ENCODE measurements at regions not wholly inside any gene's neighbourhood (a gene's known extent, or its start where the extent isn't known, plus 50 kb on each side); places are given as distances from the start of the nearest gene placed in this dataset.
"Not testable (repeated sequence)": the region's sequence is repeated elsewhere in the genome, so short reads cannot be mapped to it uniquely, and the experiment has no call there.

GRCh38 chr9:117839862-117840261 lies 135.7 kb downstream of the TLR4 start:
- Histone ChIP-seq H3K27me3 (ENCODE audit: control insufficient read depth in 1 of 2, insufficient read depth in 2 of 2, low read length in 2 of 2) (no peaks in the 10 kb centered on the region), H3K36me3 (ENCODE audit: control insufficient read depth in 2 of 2, insufficient read depth in 2 of 2, low read length in 1 of 2) (no peaks in the 10 kb centered on the region), H3K27ac (ENCODE audit: low read depth in 2 of 2, low read length in 1 of 2) (no peak overlapping the region), H3K4me3 (ENCODE audit: low read depth in 1 of 2, low read length in 2 of 2) (no peak overlapping the region), H3K9me3 (ENCODE audit: control insufficient read depth in 2 of 2, insufficient read depth in 1 of 2, low read depth in 1 of 2, low read length in 1 of 2) (peaks cover 0 to 2% of the 10 kb centered on the region in 2 donors), H3K4me1 (ENCODE audit: control insufficient read depth in 2 of 2, insufficient read depth in 2 of 2, low read length in 1 of 2) (no peaks in the 10 kb centered on the region)
- 84 to 86% methylated on average over 2 of the region's 2 CpGs for WGBS, 2 donors

GRCh38 chr9:117851836-117852461 lies 147.7 kb downstream of the TLR4 start:
- not testable (repeated sequence) for H3K27ac ChIP-seq (ENCODE audit: low read depth in 2 of 2, low read length in 1 of 2); H3K36me3 ChIP-seq (ENCODE audit: control insufficient read depth in 2 of 2, insufficient read depth in 2 of 2, low read length in 1 of 2); H3K4me3 ChIP-seq (ENCODE audit: low read depth in 1 of 2, low read length in 2 of 2); H3K9me3 ChIP-seq (ENCODE audit: control insufficient read depth in 2 of 2, insufficient read depth in 1 of 2, low read depth in 1 of 2, low read length in 1 of 2); H3K4me1 ChIP-seq (ENCODE audit: control insufficient read depth in 2 of 2, insufficient read depth in 2 of 2, low read length in 1 of 2); H3K27me3 ChIP-seq (ENCODE audit: control insufficient read depth in 1 of 2, insufficient read depth in 2 of 2, low read length in 2 of 2)
- WGBS, 2 donors: 86 to 87% methylated on average over 31 to 38 of the region's 38 CpGs

DNA sequence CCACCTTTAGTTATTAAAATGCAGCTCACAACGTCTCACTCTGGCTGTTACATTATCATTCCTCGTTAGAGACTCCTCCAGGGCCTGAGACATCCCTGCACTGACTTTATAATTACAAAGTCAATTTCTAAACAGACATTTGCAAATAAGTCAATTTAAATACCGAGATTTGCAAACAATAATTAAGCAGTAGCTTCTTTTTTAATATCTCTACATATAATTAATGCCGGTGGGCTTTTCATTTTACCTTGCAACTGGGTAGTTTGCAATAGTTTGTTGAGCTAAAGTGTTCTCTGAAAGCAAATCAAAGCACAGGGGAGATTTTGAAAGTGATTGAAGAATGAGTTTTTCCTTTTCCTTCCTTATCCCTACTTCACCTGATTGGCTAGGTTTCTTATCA lies 154.4 kb downstream of the TLR4 start:
- Histone ChIP-seq H3K36me3 (ENCODE audit: control insufficient read depth in 2 of 2, insufficient read depth in 2 of 2, low read length in 1 of 2) (no peaks in the 10 kb centered on the region), H3K27ac (ENCODE audit: low read depth in 2 of 2, low read length in 1 of 2) (no peak overlapping the region), H3K4me3 (ENCODE audit: low read depth in 1 of 2, low read length in 2 of 2) (no peak overlapping the region), H3K4me1 (ENCODE audit: control insufficient read depth in 2 of 2, insufficient read depth in 2 of 2, low read length in 1 of 2) (no peaks in the 10 kb centered on the region), H3K9me3 (ENCODE audit: control insufficient read depth in 2 of 2, insufficient read depth in 1 of 2, low read depth in 1 of 2, low read length in 1 of 2) (no peaks in the 10 kb centered on the region), H3K27me3 (ENCODE audit: control insufficient read depth in 1 of 2, insufficient read depth in 2 of 2, low read length in 2 of 2) (no peaks in the 10 kb centered on the region)
- WGBS, 2 donors: 55 to 57% methylated on average over 4 of the region's 4 CpGs

DNA sequence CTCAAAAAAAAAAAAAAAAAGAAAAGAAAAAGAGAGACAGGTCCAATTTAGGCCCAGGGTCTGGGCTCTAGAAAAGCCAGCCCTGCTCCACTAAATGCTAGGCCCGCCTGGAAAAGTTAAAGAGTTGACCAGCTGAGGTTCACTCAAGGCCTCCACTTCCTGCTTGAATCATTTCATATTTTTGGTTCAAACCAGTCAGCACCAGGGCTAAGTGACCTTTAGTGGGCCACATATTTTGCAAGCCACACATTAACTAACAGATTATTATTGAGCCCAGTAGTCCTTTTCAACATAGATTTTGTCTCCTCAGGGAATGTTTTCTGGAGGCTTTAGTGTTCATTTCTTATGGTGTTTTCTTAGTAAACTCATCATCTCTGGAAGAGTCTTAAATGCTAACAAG lies 156.6 kb downstream of the TLR4 start:
- Histone ChIP-seq H3K4me1 (ENCODE audit: control insufficient read depth in 2 of 2, insufficient read depth in 2 of 2, low read length in 1 of 2) (no peaks in the 10 kb centered on the region), H3K27me3 (ENCODE audit: control insufficient read depth in 1 of 2, insufficient read depth in 2 of 2, low read length in 2 of 2) (no peaks in the 10 kb centered on the region), H3K27ac (ENCODE audit: low read depth in 2 of 2, low read length in 1 of 2) (no peak overlapping the region), H3K36me3 (ENCODE audit: control insufficient read depth in 2 of 2, insufficient read depth in 2 of 2, low read length in 1 of 2) (no peaks in the 10 kb centered on the region), H3K9me3 (ENCODE audit: control insufficient read depth in 2 of 2, insufficient read depth in 1 of 2, low read depth in 1 of 2, low read length in 1 of 2) (no peaks in the 10 kb centered on the region), H3K4me3 (ENCODE audit: low read depth in 1 of 2, low read length in 2 of 2) (no peak overlapping the region)
- WGBS, 2 donors: 81 to 85% methylated on average over 1 of the region's 1 CpG

DNA sequence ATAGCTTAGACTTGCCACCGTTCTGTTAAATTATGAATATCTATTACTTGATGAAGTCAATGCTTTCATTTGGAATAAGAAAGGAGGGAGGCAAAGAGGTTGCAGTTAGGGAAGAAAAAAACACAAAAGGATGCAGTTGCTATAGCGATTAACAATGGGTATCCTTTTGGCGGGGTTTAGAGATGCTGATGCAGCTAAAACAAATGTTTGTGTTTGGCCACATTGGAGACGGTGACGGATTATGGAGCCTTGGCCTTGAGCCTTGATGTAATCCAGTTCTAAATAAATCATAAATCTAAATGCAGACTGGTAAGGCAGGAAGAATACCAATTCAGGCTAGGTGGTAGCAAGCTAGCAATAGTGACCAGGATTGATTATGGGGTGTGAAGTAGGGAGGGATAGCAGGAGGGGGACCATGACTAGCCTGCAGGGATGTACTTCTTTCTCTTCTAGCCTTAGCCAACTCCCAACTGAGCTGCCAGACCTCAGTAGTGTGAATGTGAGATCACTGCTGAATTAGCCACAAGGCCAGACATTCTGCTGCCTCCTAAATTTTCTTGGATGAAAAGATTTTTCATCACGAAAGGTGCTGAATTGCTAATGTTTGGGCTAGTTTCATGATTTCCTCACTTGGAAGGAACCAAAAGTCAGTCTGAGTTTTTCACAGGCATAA lies 160.3 kb downstream of the TLR4 start:
- H3K9me3 ChIP-seq (ENCODE audit: control insufficient read depth in 2 of 2, insufficient read depth in 1 of 2, low read depth in 1 of 2, low read length in 1 of 2): peaks cover 0 to 2% of the 10 kb centered on the region in 2 donors
- 50 to 55% methylated on average over 6 of the region's 6 CpGs for WGBS, 2 donors
- no peaks in the 10 kb centered on the region for H3K36me3 ChIP-seq (ENCODE audit: control insufficient read depth in 2 of 2, insufficient read depth in 2 of 2, low read length in 1 of 2)
- no peak overlapping the region for H3K4me3 ChIP-seq (ENCODE audit: low read depth in 1 of 2, low read length in 2 of 2)
- no peaks in the 10 kb centered on the region for H3K4me1 ChIP-seq (ENCODE audit: control insufficient read depth in 2 of 2, insufficient read depth in 2 of 2, low read length in 1 of 2)
- no peak overlapping the region for H3K27ac ChIP-seq (ENCODE audit: low read depth in 2 of 2, low read length in 1 of 2)
- H3K27me3 ChIP-seq (ENCODE audit: control insufficient read depth in 1 of 2, insufficient read depth in 2 of 2, low read length in 2 of 2): no peaks in the 10 kb centered on the region

DNA sequence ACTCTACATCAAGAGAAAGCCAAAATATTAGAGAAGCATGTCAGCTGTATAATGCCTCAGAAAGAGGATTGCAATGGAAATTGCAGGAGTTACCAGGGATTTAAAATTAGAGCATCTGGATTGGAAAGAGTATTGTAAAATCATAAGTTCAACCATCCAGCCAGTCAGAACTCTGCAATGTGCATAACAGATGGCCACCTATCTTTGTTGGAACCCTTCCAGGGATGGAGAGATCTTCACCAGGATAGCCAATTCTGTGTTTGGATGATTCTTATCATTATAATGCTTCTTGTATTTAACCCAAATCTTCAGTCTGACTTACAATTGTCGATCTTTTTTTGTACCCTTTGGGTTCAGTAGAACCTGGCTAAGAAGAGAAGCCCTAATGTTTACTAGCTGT lies 164.4 kb downstream of the TLR4 start:
- Histone ChIP-seq H3K4me1 (ENCODE audit: control insufficient read depth in 2 of 2, insufficient read depth in 2 of 2, low read length in 1 of 2) (no peaks in the 10 kb centered on the region), H3K9me3 (ENCODE audit: control insufficient read depth in 2 of 2, insufficient read depth in 1 of 2, low read depth in 1 of 2, low read length in 1 of 2) (peaks cover 0 to 2% of the 10 kb centered on the region in 2 donors), H3K27me3 (ENCODE audit: control insufficient read depth in 1 of 2, insufficient read depth in 2 of 2, low read length in 2 of 2) (no peaks in the 10 kb centered on the region), H3K27ac (ENCODE audit: low read depth in 2 of 2, low read length in 1 of 2) (no peak overlapping the region), H3K36me3 (ENCODE audit: control insufficient read depth in 2 of 2, insufficient read depth in 2 of 2, low read length in 1 of 2) (no peaks in the 10 kb centered on the region), H3K4me3 (ENCODE audit: low read depth in 1 of 2, low read length in 2 of 2) (no peak overlapping the region)
- WGBS, 2 donors: 83 to 92% methylated on average over 1 of the region's 1 CpG

DNA sequence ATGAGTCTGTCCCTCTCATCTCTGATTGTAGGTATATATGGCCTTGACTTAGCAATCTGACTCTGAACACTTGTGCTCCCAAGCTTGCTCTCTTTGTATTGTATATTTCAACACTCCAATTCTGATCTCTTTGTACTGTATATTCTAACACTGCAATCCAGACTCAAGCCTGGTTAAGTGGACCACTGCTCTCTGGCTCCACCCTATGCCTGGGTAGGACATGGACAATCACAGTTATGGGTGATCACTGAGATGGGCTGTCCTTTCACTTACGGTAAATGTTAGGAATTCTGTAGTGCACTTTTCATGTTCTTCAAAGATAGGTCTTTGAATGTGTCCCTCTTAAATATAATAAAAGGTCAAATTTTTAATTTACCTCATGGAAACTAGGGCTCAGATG lies 165.1 kb downstream of the TLR4 start:
- 86 to 97% methylated on average over 1 of the region's 1 CpG for WGBS, 2 donors

DNA sequence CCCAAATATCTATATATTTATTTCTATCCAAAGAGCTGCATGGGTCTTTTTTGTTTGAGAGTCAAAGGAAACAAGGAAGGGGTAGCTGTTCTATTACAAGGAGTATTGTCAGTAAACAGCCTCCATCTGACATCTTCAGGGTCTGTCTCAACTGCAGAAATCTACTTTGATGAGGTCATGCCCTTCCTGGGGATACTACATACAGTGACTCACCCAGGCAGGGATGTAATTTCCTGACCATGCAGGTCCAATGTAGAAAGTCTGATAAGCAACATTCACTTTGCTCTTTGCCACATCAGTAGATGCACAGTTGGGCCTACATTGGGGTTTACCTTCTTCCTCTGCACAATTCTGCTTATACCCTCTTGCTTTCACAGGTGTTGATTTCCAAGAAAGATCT lies 165.5 kb downstream of the TLR4 start:
- Histone ChIP-seq H3K4me3 (ENCODE audit: low read depth in 1 of 2, low read length in 2 of 2) (no peak overlapping the region), H3K4me1 (ENCODE audit: control insufficient read depth in 2 of 2, insufficient read depth in 2 of 2, low read length in 1 of 2) (no peaks in the 10 kb centered on the region), H3K36me3 (ENCODE audit: control insufficient read depth in 2 of 2, insufficient read depth in 2 of 2, low read length in 1 of 2) (no peaks in the 10 kb centered on the region), H3K27me3 (ENCODE audit: control insufficient read depth in 1 of 2, insufficient read depth in 2 of 2, low read length in 2 of 2) (no peaks in the 10 kb centered on the region), H3K9me3 (ENCODE audit: control insufficient read depth in 2 of 2, insufficient read depth in 1 of 2, low read depth in 1 of 2, low read length in 1 of 2) (peaks cover 0 to 2% of the 10 kb centered on the region in 2 donors), H3K27ac (ENCODE audit: low read depth in 2 of 2, low read length in 1 of 2) (no peak overlapping the region)

More for the DNA sequence above, 165.1 kb downstream of the TLR4 start:
- H3K36me3 ChIP-seq (ENCODE audit: control insufficient read depth in 2 of 2, insufficient read depth in 2 of 2, low read length in 1 of 2): no peaks in the 10 kb centered on the region
- H3K27me3 ChIP-seq (ENCODE audit: control insufficient read depth in 1 of 2, insufficient read depth in 2 of 2, low read length in 2 of 2): no peaks in the 10 kb centered on the region
- peaks cover 0 to 2% of the 10 kb centered on the region in 2 donors for H3K9me3 ChIP-seq (ENCODE audit: control insufficient read depth in 2 of 2, insufficient read depth in 1 of 2, low read depth in 1 of 2, low read length in 1 of 2)
- no peak overlapping the region for H3K4me3 ChIP-seq (ENCODE audit: low read depth in 1 of 2, low read length in 2 of 2)
- H3K27ac ChIP-seq (ENCODE audit: low read depth in 2 of 2, low read length in 1 of 2): no peak overlapping the region
- no peaks in the 10 kb centered on the region for H3K4me1 ChIP-seq (ENCODE audit: control insufficient read depth in 2 of 2, insufficient read depth in 2 of 2, low read length in 1 of 2)

- no peaks in the 10 kb centered on the region for H3K27me3 ChIP-seq (ENCODE audit: control insufficient read depth in 1 of 2, insufficient read depth in 2 of 2, low read length in 2 of 2)
- H3K9me3 ChIP-seq (ENCODE audit: control insufficient read depth in 2 of 2, insufficient read depth in 1 of 2, low read depth in 1 of 2, low read length in 1 of 2): no peaks in the 10 kb centered on the region
- H3K27ac ChIP-seq (ENCODE audit: low read depth in 2 of 2, low read length in 1 of 2): no peak overlapping the region
- WGBS, 2 donors: 73 to 76% methylated on average over 5 of the region's 5 CpGs
- H3K4me1 ChIP-seq (ENCODE audit: control insufficient read depth in 2 of 2, insufficient read depth in 2 of 2, low read length in 1 of 2): no peaks in the 10 kb centered on the region
- H3K4me3 ChIP-seq (ENCODE audit: low read depth in 1 of 2, low read length in 2 of 2): no peak overlapping the region
- H3K36me3 ChIP-seq (ENCODE audit: control insufficient read depth in 2 of 2, insufficient read depth in 2 of 2, low read length in 1 of 2): no peaks in the 10 kb centered on the region
Measured at GRCh38 chr9:117873664-117874063, 169.5 kb downstream of the TLR4 start.

- no peaks in the 10 kb centered on the region for H3K36me3 ChIP-seq (ENCODE audit: control insufficient read depth in 2 of 2, insufficient read depth in 2 of 2, low read length in 1 of 2)
- 76 to 83% methylated on average over 2 of the region's 2 CpGs for WGBS, 2 donors
- no peak overlapping the region for H3K27ac ChIP-seq (ENCODE audit: low read depth in 2 of 2, low read length in 1 of 2)
- no peaks in the 10 kb centered on the region for H3K4me1 ChIP-seq (ENCODE audit: control insufficient read depth in 2 of 2, insufficient read depth in 2 of 2, low read length in 1 of 2)
- H3K4me3 ChIP-seq (ENCODE audit: low read depth in 1 of 2, low read length in 2 of 2): no peak overlapping the region
- no peaks in the 10 kb centered on the region for H3K9me3 ChIP-seq (ENCODE audit: control insufficient read depth in 2 of 2, insufficient read depth in 1 of 2, low read depth in 1 of 2, low read length in 1 of 2)
- H3K27me3 ChIP-seq (ENCODE audit: control insufficient read depth in 1 of 2, insufficient read depth in 2 of 2, low read length in 2 of 2): no peaks in the 10 kb centered on the region
Measured at GRCh38 chr9:117875886-117876285, 171.7 kb downstream of the TLR4 start.
